HG03196 (cell line): ENCODE measurements at regions not wholly inside any gene's neighbourhood (a gene's known extent, or its start where the extent isn't known, plus 50 kb on each side); places are given as distances from the start of the nearest gene placed in this dataset.

ENCODE experiments used
- ATAC-seq: cut with Tn5 transposase; IDR thresholded peaks from one replicate; pipeline ENCODE4 v1.9.1; 2021; ENCODE audit not compliant: unreplicated experiment

- ATAC-seq = no peak
Measured at GRCh38 chr7:19871102-19871501, 97.7 kb upstream of the TMEM196 start.

- ATAC-seq = peak; percentile 49
Measured at GRCh38 chr7:19869979-19870378, 96.6 kb upstream of the TMEM196 start.

GRCh38 chr7:19853261-19853832, 79.9 kb upstream of the TMEM196 start:
- no peak for ATAC-seq

GRCh38 chr7:19852192-19852591, 78.8 kb upstream of the TMEM196 start:
- ATAC-seq = no peak

GRCh38 chr7:19851504-19851903, 78.1 kb upstream of the TMEM196 start:
- ATAC-seq = no peak

- no peak for ATAC-seq
Measured at GRCh38 chr7:19834566-19834965, 61.1 kb upstream of the TMEM196 start.

GRCh38 chr7:19830604-19831003, 57.2 kb upstream of the TMEM196 start:
- no peak for ATAC-seq
